ENCODE measurements at regions not wholly inside any gene's neighbourhood (a gene's known extent, or its start where the extent isn't known, plus 50 kb on each side); places are given as distances from the start of the nearest gene placed in this dataset.

DNA sequence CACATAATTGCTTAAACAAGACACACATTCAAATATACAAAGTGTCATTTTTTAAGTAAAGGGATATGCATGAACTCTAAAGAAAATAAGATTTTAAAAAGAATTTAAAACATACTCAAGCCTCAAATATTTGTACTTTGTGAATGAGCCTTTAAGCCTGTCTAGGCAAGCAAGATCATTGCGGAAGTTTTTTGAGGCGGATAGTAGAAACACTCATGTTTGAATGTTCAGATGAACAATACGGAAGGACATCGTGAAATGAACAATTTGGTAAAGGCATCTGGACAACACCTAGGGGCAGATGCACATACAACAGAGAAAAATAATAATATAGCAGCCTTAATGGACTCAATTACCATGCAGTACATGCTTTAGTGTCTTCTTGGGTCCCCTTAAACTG lies 928.9 kb downstream of the TFAP2A start:
- no peaks in the 10 kb centered on the region for H3K9me3 ChIP-seq (ENCODE audit: control insufficient read depth in 1 of 2, insufficient read depth in 1 of 2, low read depth in 1 of 2, low read length in 2 of 2)
- no peaks in the 10 kb centered on the region for H3K9me2 ChIP-seq (ENCODE audit: insufficient read depth)
- DNase-seq (ENCODE audit: low read depth, low spot score) (no peak), ATAC-seq (no peak)
- CTCF ChIA-PET, result no interaction called here
- TF ChIP-seq SIN3A (IDR thresholded peaks at IDR 0.05; ENCODE audit: low read depth), result no peak
- TF ChIP-seq EZH2phosphoT487 (IDR thresholded peaks at IDR 0.05; ENCODE audit: borderline replicate concordance), result no peak
- TF ChIP-seq POLR2AphosphoS5 (IDR thresholded peaks at IDR 0.05; ENCODE audit: low read depth, low read length), result no peak
- no peak for TF ChIP-seq EGR1 (IDR thresholded peaks at IDR 0.05; ENCODE audit: low read depth)
- TF ChIP-seq, protein P1, sequence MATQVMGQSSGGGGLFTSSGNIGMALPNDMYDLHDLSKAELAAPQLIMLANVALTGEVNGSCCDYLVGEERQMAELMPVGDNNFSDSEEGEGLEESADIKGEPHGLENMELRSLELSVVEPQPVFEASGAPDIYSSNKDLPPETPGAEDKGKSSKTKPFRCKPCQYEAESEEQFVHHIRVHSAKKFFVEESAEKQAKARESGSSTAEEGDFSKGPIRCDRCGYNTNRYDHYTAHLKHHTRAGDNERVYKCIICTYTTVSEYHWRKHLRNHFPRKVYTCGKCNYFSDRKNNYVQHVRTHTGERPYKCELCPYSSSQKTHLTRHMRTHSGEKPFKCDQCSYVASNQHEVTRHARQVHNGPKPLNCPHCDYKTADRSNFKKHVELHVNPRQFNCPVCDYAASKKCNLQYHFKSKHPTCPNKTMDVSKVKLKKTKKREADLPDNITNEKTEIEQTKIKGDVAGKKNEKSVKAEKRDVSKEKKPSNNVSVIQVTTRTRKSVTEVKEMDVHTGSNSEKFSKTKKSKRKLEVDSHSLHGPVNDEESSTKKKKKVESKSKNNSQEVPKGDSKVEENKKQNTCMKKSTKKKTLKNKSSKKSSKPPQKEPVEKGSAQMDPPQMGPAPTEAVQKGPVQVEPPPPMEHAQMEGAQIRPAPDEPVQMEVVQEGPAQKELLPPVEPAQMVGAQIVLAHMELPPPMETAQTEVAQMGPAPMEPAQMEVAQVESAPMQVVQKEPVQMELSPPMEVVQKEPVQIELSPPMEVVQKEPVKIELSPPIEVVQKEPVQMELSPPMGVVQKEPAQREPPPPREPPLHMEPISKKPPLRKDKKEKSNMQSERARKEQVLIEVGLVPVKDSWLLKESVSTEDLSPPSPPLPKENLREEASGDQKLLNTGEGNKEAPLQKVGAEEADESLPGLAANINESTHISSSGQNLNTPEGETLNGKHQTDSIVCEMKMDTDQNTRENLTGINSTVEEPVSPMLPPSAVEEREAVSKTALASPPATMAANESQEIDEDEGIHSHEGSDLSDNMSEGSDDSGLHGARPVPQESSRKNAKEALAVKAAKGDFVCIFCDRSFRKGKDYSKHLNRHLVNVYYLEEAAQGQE (IDR thresholded peaks at IDR 0.05; ENCODE audit: low read depth), result no peak
- no peak for TF ChIP-seq ZFX (IDR thresholded peaks at IDR 0.05)
- TF ChIP-seq YY1 (IDR thresholded peaks at IDR 0.05; ENCODE audit: extremely low read depth, insufficient replicate concordance, low read depth, low read length), result no peak
- TF ChIP-seq FOSL1 (IDR thresholded peaks at IDR 0.05; ENCODE audit: low read depth), result no peak
- no peak for TF ChIP-seq ELF1 (IDR thresholded peaks at IDR 0.05; ENCODE audit: borderline replicate concordance, low read depth)
- TF ChIP-seq SRF (IDR thresholded peaks at IDR 0.05; ENCODE audit: low read depth), result no peak
- no peak for TF ChIP-seq MAX (IDR thresholded peaks at IDR 0.05)
- no peak for TF ChIP-seq EZH2 (IDR thresholded peaks at IDR 0.05)
- H3K4me1 ChIP-seq (ENCODE audit: control insufficient read depth in 1 of 2, insufficient read depth in 2 of 2, low read length in 2 of 2), result peaks cover 15 to 21% of the 10 kb centered on the region in 2 experiments
- POLR2A ChIA-PET, result no interaction called here
- H3K27ac ChIP-seq (ENCODE audit: low read depth, low read length), result no peak overlapping the region
- H4K20me1 ChIP-seq (ENCODE audit: insufficient read depth), result no peaks in the 10 kb centered on the region
- intact Hi-C loops (cut with micrococcal nuclease), result no loop called here
- no TSS peak for BruUV-seq (replicated peaks)
- no peak overlapping the region for H3K9ac ChIP-seq (ENCODE audit: low read length)
- no peak overlapping the region for H2AFZ ChIP-seq (ENCODE audit: low read depth, low read length, poor library complexity, severe bottlenecking)
- RAD21 ChIA-PET (ENCODE audit: low non-redundant PET in 1 of 2, low total read pairs in 2 of 2, uncharacterized antibody in 2 of 2, unreplicated experiment in 2 of 2), result no interaction called here
- no peaks in the 10 kb centered on the region for H3K27me3 ChIP-seq (ENCODE audit: insufficient read depth, low read length)
- no peak overlapping the region for H3K4me3 ChIP-seq (replicated peaks in 1 of 2; ENCODE audit: low read depth in 1 of 2, low read length in 2 of 2)
- no peaks in the 10 kb centered on the region for H3K79me2 ChIP-seq (ENCODE audit: insufficient read depth, low read length)
- no peak overlapping the region for H3K4me2 ChIP-seq (ENCODE audit: low read length)
- no peaks in the 10 kb centered on the region for H3K36me3 ChIP-seq (ENCODE audit: control insufficient read depth in 1 of 2, insufficient read depth in 2 of 2, low read length in 2 of 2)
